SK-N-SH (cell line): ENCODE measurements at regions not wholly inside any gene's neighbourhood (a gene's known extent, or its start where the extent isn't known, plus 50 kb on each side); places are given as distances from the start of the nearest gene placed in this dataset.

Source experiments
- CTCF ChIA-PET: fragments of 300-600, 350-600 bp; formaldehyde crosslinking; extraction: SDS; loops from one replicate; lab custom pipeline; 2021; lab: Yijun Ruan, JAX
- POLR2A ChIA-PET: fragments of 350-600 bp; sonication (Branson Sonifier 250); formaldehyde crosslinking; extraction: SDS; loops from one replicate; lab custom pipeline; 2020; ENCODE audit warnings: antibody characterized with exemption, inconsistent platforms; lab: Yijun Ruan, JAX
- DNase-seq: peaks from one replicate; pipeline ENCODE4 v3.0.0; 2012
- H2AFZ ChIP-seq: fragments of 200-600 bp; sonication (generic); 2 replicates; pipeline ENCODE4 v1.8.1; 2016; ENCODE audit warnings: antibody characterized with exemption, mild to moderate bottlenecking, low read depth
- H3F3A ChIP-seq: fragments of 200-600 bp; sonication (generic); replicated peaks from 2 replicates; pipeline ENCODE3; 2016; ENCODE audit warnings: antibody characterized with exemption, mild to moderate bottlenecking; ENCODE audit not compliant: insufficient read depth
- H3K27ac ChIP-seq, 2 experiments: fragments of 200-500 bp in 1 of 2; fragments of 200-600 bp in 1 of 2; sonication (Bioruptor generic) in 1 of 2; sonication (generic), shearing (Covaris generic) in 1 of 2; 2 replicates each; pipeline versions ENCODE4 v1.5.1 to v1.6.1; 2014 to 2016; ENCODE audit warnings: low read depth in 2 of 2, inconsistent platforms in 1 of 2, low read length in 1 of 2, mild to moderate bottlenecking in 1 of 2, mixed read lengths in 1 of 2
- H3K27me3 ChIP-seq: fragments of 200-600 bp; sonication (generic), shearing (Covaris generic); 2 replicates; pipeline ENCODE4 v1.6.1; 2016; ENCODE audit warnings: mixed run types; ENCODE audit not compliant: insufficient read depth
- H3K36me3 ChIP-seq, 2 experiments: fragments of 200-500 bp in 1 of 2; fragments of 200-600 bp in 1 of 2; sonication (Bioruptor generic) in 1 of 2; sonication (generic) in 1 of 2; replicated peaks in 1 of 2; 2 replicates each; pipeline versions ENCODE3 to v1.5.1; 2014 to 2016; ENCODE audit warnings: low read length in 1 of 2, mild to moderate bottlenecking in 1 of 2; ENCODE audit not compliant: insufficient read depth in 2 of 2, control insufficient read depth in 1 of 2
- H3K4me1 ChIP-seq, 2 experiments: fragments of 200-500 bp in 1 of 2; fragments of 200-600 bp in 1 of 2; sonication (Bioruptor generic) in 1 of 2; sonication (generic), shearing (Covaris generic) in 1 of 2; 2 replicates each; pipeline versions ENCODE4 v1.5.1 to v1.6.1; 2014 to 2016; ENCODE audit warnings: low read depth in 1 of 2, low read length in 1 of 2, mixed run types in 1 of 2; ENCODE audit not compliant: insufficient read depth in 2 of 2, control insufficient read depth in 1 of 2
- H3K4me2 ChIP-seq: fragments of 200-600 bp; sonication (generic), shearing (Covaris generic); 2 replicates; pipeline ENCODE4 v1.6.1; 2017; ENCODE audit warnings: mixed run types
- H3K4me3 ChIP-seq, 2 experiments: fragments of 200-500 bp in 1 of 2; fragments of 200-600 bp in 1 of 2; sonication (Bioruptor generic) in 1 of 2; sonication (generic), shearing (Covaris generic) in 1 of 2; 2 replicates each; pipeline versions ENCODE4 v1.5.1 to v1.8.1; 2014 to 2016; ENCODE audit warnings: low read depth in 2 of 2, inconsistent platforms in 1 of 2, low read length in 1 of 2, mild to moderate bottlenecking in 1 of 2, mixed read lengths in 1 of 2, moderate library complexity in 1 of 2
- H3K79me2 ChIP-seq: fragments of 200-600 bp; sonication (generic); 2 replicates; pipeline ENCODE4 v1.8.1; 2017; ENCODE audit warnings: mild to moderate bottlenecking; ENCODE audit not compliant: insufficient read depth
- H3K9ac ChIP-seq: fragments of 200-600 bp; sonication (generic); 2 replicates; pipeline ENCODE4 v1.6.1; 2017; ENCODE audit warnings: mixed run types
- H3K9me2 ChIP-seq: fragments of 200-600 bp; sonication (generic); 2 replicates; pipeline ENCODE4 v1.6.1; 2017; ENCODE audit warnings: mixed run types
- H3K9me3 ChIP-seq: fragments of 200-600 bp; sonication (generic); 2 replicates; pipeline ENCODE4 v1.6.1; 2017; ENCODE audit warnings: mixed run types, mild to moderate bottlenecking, moderate library complexity
- H4K20me1 ChIP-seq: fragments of 200-600 bp; sonication (generic); 2 replicates; pipeline ENCODE4 v1.6.1; 2017; ENCODE audit warnings: mild to moderate bottlenecking, mixed run types; ENCODE audit not compliant: insufficient read depth
- CHD2 ChIP-seq: fragments of 150-350 bp; IDR thresholded peaks from 2 replicates; pipeline ENCODE4 v1.6.1; 2018; ENCODE audit warnings: low read length; ENCODE audit not compliant: partially characterized antibody
- CTCF ChIP-seq: fragments of 200-600 bp; sonication (generic); IDR thresholded peaks from 2 replicates; pipeline ENCODE4 v1.6.1; 2017; ENCODE audit warnings: antibody characterized with exemption, mild to moderate bottlenecking, moderate library complexity
- EZH2phosphoT487 ChIP-seq: fragments of 200-600 bp; sonication (generic); IDR thresholded peaks from 2 replicates; pipeline ENCODE4 v1.6.1; 2017; ENCODE audit warnings: low read depth, mixed run types, mild to moderate bottlenecking, antibody characterized with exemption, moderate library complexity, borderline replicate concordance
- FOXJ3 ChIP-seq: sonication (generic); formaldehyde crosslinking; IDR thresholded peaks from 2 replicates; pipeline ENCODE4 v1.5.1; 2020; ENCODE audit warnings: mild to moderate bottlenecking, missing genetic modification reagents
- FOXM1 ChIP-seq: IDR thresholded peaks from 2 replicates; pipeline ENCODE4 v1.4.0; 2012; ENCODE audit warnings: low read depth, mild to moderate bottlenecking
- GATA2 ChIP-seq: sonication (generic); formaldehyde crosslinking; IDR thresholded peaks from 2 replicates; pipeline ENCODE4 v1.5.0; 2020; ENCODE audit warnings: mild to moderate bottlenecking, missing genetic modification reagents
- JUND ChIP-seq: IDR thresholded peaks from 2 replicates; pipeline ENCODE4 v1.4.0; 2012
- MAX ChIP-seq: IDR thresholded peaks from 2 replicates; pipeline ENCODE4 v1.4.0; 2012; ENCODE audit warnings: low read depth
- MEF2A ChIP-seq: IDR thresholded peaks from 2 replicates; pipeline ENCODE4 v1.4.0; 2012; ENCODE audit warnings: low read depth, borderline replicate concordance
- MXI1 ChIP-seq: IDR thresholded peaks from 2 replicates; pipeline ENCODE4 v1.6.1; 2012; ENCODE audit warnings: mild to moderate bottlenecking, low read depth, low read length, improper control_type of control experiment
- NFIC ChIP-seq: IDR thresholded peaks from 2 replicates; pipeline ENCODE4 v1.4.0; 2012; ENCODE audit warnings: borderline replicate concordance
- PBX3 ChIP-seq: IDR thresholded peaks from 2 replicates; pipeline ENCODE4; 2012
- REST ChIP-seq: IDR thresholded peaks from 2 replicates; pipeline ENCODE4 v1.6.1; 2012; ENCODE audit warnings: mild to moderate bottlenecking, low read depth, low read length, moderate library complexity
- RFX5 ChIP-seq: IDR thresholded peaks from 2 replicates; pipeline ENCODE4 v1.6.1; 2012; ENCODE audit warnings: mild to moderate bottlenecking, improper control_type of control experiment, low read length
- SIN3A ChIP-seq: IDR thresholded peaks from 2 replicates; pipeline ENCODE4 v1.6.1; 2012; ENCODE audit warnings: low read depth, mild to moderate bottlenecking, low read length, moderate library complexity, borderline replicate concordance
- TCF12 ChIP-seq: IDR thresholded peaks from 2 replicates; pipeline ENCODE4 v1.4.0; 2012
- USF1 ChIP-seq: IDR thresholded peaks from 2 replicates; pipeline ENCODE4 v1.4.0; 2012; ENCODE audit warnings: low read depth, borderline replicate concordance
- ZBTB33 ChIP-seq: IDR thresholded peaks from 2 replicates; pipeline ENCODE4 v1.4.0; 2012; ENCODE audit warnings: low read depth, borderline replicate concordance
- whole genome bisulfite sequencing: methylation state at CpG from one replicate; pipeline ENCODE4 v1.1.6; 2017; ENCODE audit warnings: low lambda C conversion rate; 5-methylcytosine and 5-hydroxymethylcytosine counted together

- TF ChIP-seq EZH2phosphoT487: no peak
- no peak for TF ChIP-seq NFIC
- no peak for TF ChIP-seq MAX
Measured at GRCh38 chr2:239476029-239476756, 75.4 kb upstream of the HDAC4 start (continued).

- H3K4me1 ChIP-seq: no peaks in the 10 kb centered on the region
- no peak overlapping the region for H3K27ac ChIP-seq
- H3K9me2 ChIP-seq: no peaks in the 10 kb centered on the region
- no peak overlapping the region for H2AFZ ChIP-seq
- no peaks in the 10 kb centered on the region for H3F3A ChIP-seq
- H3K9ac ChIP-seq: no peak overlapping the region
- 27% methylated on average over 3 of the region's 13 CpGs for WGBS
- no peak for DNase-seq
- no peaks in the 10 kb centered on the region for H3K36me3 ChIP-seq
- H3K4me2 ChIP-seq: no peak overlapping the region
- no peaks in the 10 kb centered on the region for H3K9me3 ChIP-seq
- POLR2A ChIA-PET: no interaction called here
- no peaks in the 10 kb centered on the region for H3K79me2 ChIP-seq
- H3K4me3 ChIP-seq: no peak overlapping the region
- no peaks in the 10 kb centered on the region for H4K20me1 ChIP-seq
- CTCF ChIA-PET: no interaction called here
- no peaks in the 10 kb centered on the region for H3K27me3 ChIP-seq
- TF ChIP-seq GATA2 (no peak), REST (no peak), MXI1 (no peak), RFX5 (no peak), JUND (no peak), ZBTB33 (no peak), MEF2A (no peak), CTCF (no peak), EZH2phosphoT487 (no peak), CHD2 (no peak), USF1 (no peak), TCF12 (no peak), FOXM1 (no peak), PBX3 (no peak), FOXJ3 (CRISPR knock-in tag) (no peak), SIN3A (no peak)
Measured at GRCh38 chr2:239475161-239476028, 74.6 kb upstream of the HDAC4 start.
